ENCODE measurements at regions not wholly inside any gene's neighbourhood (a gene's known extent, or its start where the extent isn't known, plus 50 kb on each side); places are given as distances from the start of the nearest gene placed in this dataset.
A peak's percentile ranks its signal among the peaks of the same experiment; 100 is the strongest.
"Not testable (repeated sequence)": the region's sequence is repeated elsewhere in the genome, so short reads cannot be mapped to it uniquely, and the experiment has no call there.

GRCh38 chr2:234376229-234376628 lies 120.7 kb downstream of the ARL4C start:
- H3K27ac Mint-ChIP-seq, result no peak overlapping the region
- no peak for ATAC-seq (replicated peaks)

DNA sequence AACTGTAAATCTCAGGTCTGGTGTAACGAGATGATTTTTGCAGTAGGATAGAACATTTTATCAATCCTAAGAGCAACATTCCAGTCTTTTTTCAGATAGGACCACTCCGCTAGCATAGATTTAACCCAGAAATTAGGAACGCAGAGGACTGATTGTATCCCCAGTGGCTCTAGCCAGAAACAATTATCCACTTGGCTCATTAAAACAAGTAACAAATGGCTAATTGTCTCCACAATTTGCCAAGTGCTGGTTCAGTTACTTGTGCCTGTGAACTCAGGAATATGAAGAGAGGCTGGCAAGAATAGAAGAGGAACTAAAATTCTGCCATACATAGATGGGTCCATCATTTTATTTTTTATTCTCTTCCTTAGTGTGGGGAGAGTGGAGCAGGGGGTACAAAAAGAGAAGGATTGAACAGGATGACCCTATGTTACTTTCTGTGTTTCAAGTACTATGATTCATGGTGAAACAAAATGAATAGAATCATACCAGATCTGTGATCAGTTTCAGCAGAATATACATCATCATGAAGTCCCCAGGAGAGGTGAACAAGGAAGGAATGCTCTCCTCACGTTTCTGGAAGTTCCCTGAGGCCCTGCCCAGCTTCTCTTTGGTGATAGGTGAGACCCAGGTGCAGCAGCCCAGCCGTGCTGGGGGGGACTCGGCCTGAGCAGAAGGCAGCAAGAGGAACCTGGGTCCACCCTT lies 121.6 kb downstream of the ARL4C start:
- Mint-ChIP-seq H3K36me3 (no peaks in the 10 kb centered on the region), H3K27ac (no peak overlapping the region), H3K4me3 (no peak overlapping the region), H3K27me3 (peaks cover 18 to 24% of the 10 kb centered on the region in 2 donors), H3K9me3 (no peaks in the 10 kb centered on the region), H3K4me1 (peaks cover 0 to 5% of the 10 kb centered on the region in 2 donors)
- ATAC-seq (replicated peaks) (no peak), DNase-seq (no peak)

More at GRCh38 chr2:234376229-234376628, 120.7 kb downstream of the ARL4C start:
- Mint-ChIP-seq H3K4me1 (peaks cover 0 to 5% of the 10 kb centered on the region in 2 donors), H3K4me3 (no peak overlapping the region), H3K27me3 (peaks cover 18 to 23% of the 10 kb centered on the region in 2 donors), H3K9me3 (no peaks in the 10 kb centered on the region), H3K36me3 (no peaks in the 10 kb centered on the region)
- DNase-seq, result no peak

- Mint-ChIP-seq H3K9me3 (no peaks in the 10 kb centered on the region), H3K27ac (no peak overlapping the region), H3K4me1 (peaks cover 0 to 5% of the 10 kb centered on the region in 2 donors), H3K36me3 (no peaks in the 10 kb centered on the region), H3K27me3 (peaks cover 18 to 26% of the 10 kb centered on the region in 2 donors), H3K4me3 (no peak overlapping the region)
- DNase-seq (no peak), ATAC-seq (replicated peaks) (no peak)
Measured at GRCh38 chr2:234374736-234375135, 122.1 kb downstream of the ARL4C start.

- no peak for ATAC-seq (replicated peaks)
- H3K27ac Mint-ChIP-seq, result no peak overlapping the region
Measured at GRCh38 chr2:234374150-234374508, 122.8 kb downstream of the ARL4C start.

DNA sequence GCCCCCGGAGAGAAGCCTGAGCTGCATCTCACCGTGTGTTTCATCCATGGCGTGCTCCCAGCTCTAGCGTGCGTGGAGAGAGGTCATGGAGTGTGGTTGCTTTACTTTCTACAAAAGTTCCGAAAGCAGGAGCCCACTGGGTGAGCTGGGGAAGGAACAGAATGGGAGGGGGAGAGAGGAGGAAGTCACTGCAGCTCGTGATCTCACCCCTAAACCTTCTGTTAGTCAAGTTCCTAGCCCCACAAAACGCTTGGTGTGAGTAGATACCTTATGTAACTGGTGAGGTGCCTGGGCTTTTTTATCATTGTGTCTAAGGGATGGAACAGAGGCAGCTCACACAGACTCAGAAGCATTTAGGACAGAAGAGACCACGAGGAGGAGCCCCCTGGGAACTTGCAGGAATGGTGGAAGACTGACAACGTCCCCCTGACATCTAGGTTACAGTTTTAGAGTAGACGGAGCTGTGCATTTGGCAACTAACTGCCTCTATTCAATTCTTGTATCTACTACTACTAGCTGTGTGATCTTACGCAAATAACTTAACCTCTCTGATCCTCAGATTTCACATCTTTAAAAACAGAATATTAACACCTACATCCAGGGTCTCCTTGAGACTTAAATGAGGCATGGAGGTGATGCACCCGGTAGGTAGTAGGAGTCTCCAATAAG lies 123.3 kb downstream of the ARL4C start:
- H3K27ac Mint-ChIP-seq, result no peak overlapping the region
- H3K27me3 Mint-ChIP-seq, result peaks cover 18 to 22% of the 10 kb centered on the region in 2 donors
- DNase-seq (no peak), ATAC-seq (replicated peaks) (no peak)
- H3K36me3 Mint-ChIP-seq, result no peaks in the 10 kb centered on the region
- H3K9me3 Mint-ChIP-seq, result no peaks in the 10 kb centered on the region
- peaks cover 6 to 11% of the 10 kb centered on the region in 2 donors for H3K4me1 Mint-ChIP-seq
- no peak overlapping the region for H3K4me3 Mint-ChIP-seq

More at GRCh38 chr2:234374150-234374508, 122.8 kb downstream of the ARL4C start:
- Mint-ChIP-seq H3K27me3 (peaks cover 18 to 26% of the 10 kb centered on the region in 2 donors), H3K4me1 (peaks cover under 1 to 6% of the 10 kb centered on the region in 2 donors), H3K9me3 (no peaks in the 10 kb centered on the region), H3K4me3 (no peak overlapping the region), H3K36me3 (no peaks in the 10 kb centered on the region)
- DNase-seq, result no peak

- no peaks in the 10 kb centered on the region for H3K9me3 Mint-ChIP-seq
- DNase-seq (no peak), ATAC-seq (replicated peaks) (no peak)
- H3K27me3 Mint-ChIP-seq, result peaks cover 16 to 27% of the 10 kb centered on the region in 2 donors
- H3K36me3 Mint-ChIP-seq, result peaks cover 0 to 3% of the 10 kb centered on the region in 2 donors
- H3K4me3 Mint-ChIP-seq, result no peak overlapping the region
- H3K27ac Mint-ChIP-seq, result no peak overlapping the region
- H3K4me1 Mint-ChIP-seq, result peaks cover 11 to 16% of the 10 kb centered on the region in 2 donors
Measured at GRCh38 chr2:234373060-234373459, 123.8 kb downstream of the ARL4C start.

GRCh38 chr2:234372506-234372905 lies 124.4 kb downstream of the ARL4C start:
- peaks cover 0 to 3% of the 10 kb centered on the region in 2 donors for H3K36me3 Mint-ChIP-seq
- peaks cover 10 to 21% of the 10 kb centered on the region in 2 donors for H3K27me3 Mint-ChIP-seq
- H3K4me1 Mint-ChIP-seq, result peaks cover 11 to 18% of the 10 kb centered on the region in 2 donors
- no peaks in the 10 kb centered on the region for H3K9me3 Mint-ChIP-seq
- ATAC-seq (replicated peaks) (no peak), DNase-seq (no peak)
- H3K27ac Mint-ChIP-seq, result no peak overlapping the region
- no peak overlapping the region for H3K4me3 Mint-ChIP-seq

DNA sequence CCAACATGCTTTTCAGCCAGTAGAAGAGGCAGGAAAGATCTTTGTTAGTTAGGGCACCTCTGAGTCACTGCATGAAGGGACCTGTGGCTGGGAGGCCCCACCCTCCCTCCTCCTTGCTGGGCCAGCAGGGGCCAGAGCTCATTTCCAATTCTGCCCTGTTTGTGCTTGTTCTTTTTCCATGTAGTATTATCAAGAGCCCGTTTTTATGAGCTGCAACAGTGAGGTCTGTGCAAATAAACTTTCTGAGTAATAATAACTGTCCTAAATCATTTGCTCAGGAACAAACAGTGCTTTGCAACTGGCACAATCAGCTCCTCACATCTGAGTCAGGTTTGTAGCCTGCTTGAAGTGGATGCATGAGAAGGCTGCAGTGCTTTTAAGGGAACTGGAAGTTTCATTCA lies 128.0 kb downstream of the ARL4C start:
- Mint-ChIP-seq H3K27ac (peak overlapping the region; percentile 15), H3K9me3 (no peaks in the 10 kb centered on the region), H3K4me3 (no peak overlapping the region), H3K36me3 (peaks cover 0 to 3% of the 10 kb centered on the region in 2 donors), H3K27me3 (peaks cover 21 to 27% of the 10 kb centered on the region in 2 donors), H3K4me1 (peaks cover 12 to 18% of the 10 kb centered on the region in 2 donors)
- DNase-seq (no peak), ATAC-seq (replicated peaks) (peak; percentile 50 to 63)

GRCh38 chr2:234366891-234367290 lies 130.0 kb downstream of the ARL4C start:
- H3K36me3 Mint-ChIP-seq, result peaks cover 0 to 3% of the 10 kb centered on the region in 2 donors
- no peak for DNase-seq
- H3K4me3 Mint-ChIP-seq, result no peak overlapping the region
- H3K9me3 Mint-ChIP-seq, result no peaks in the 10 kb centered on the region
- H3K27ac Mint-ChIP-seq, result no peak overlapping the region
- peaks cover 28 to 33% of the 10 kb centered on the region in 2 donors for H3K27me3 Mint-ChIP-seq
- peaks cover 22 to 24% of the 10 kb centered on the region in 2 donors for H3K4me1 Mint-ChIP-seq
- ATAC-seq (replicated peaks), result no peak

GRCh38 chr2:234364661-234365060 lies 132.2 kb downstream of the ARL4C start:
- Mint-ChIP-seq H3K36me3 (peaks cover 0 to 3% of the 10 kb centered on the region in 2 donors), H3K27ac (no peak overlapping the region), H3K9me3 (peaks cover 0 to 4% of the 10 kb centered on the region in 2 donors), H3K4me1 (peaks cover 22 to 24% of the 10 kb centered on the region in 2 donors), H3K27me3 (peaks cover 43 to 44% of the 10 kb centered on the region in 2 donors), H3K4me3 (no peak overlapping the region)
- DNase-seq (no peak), ATAC-seq (replicated peaks) (no peak)

GRCh38 chr2:234363647-234364294 lies 133.1 kb downstream of the ARL4C start:
- Mint-ChIP-seq H3K27ac (no peak overlapping the region), H3K36me3 (peaks cover 0 to 8% of the 10 kb centered on the region in 2 donors), H3K4me1 (peaks cover 18 to 20% of the 10 kb centered on the region in 2 donors), H3K27me3 (peaks cover 43 to 53% of the 10 kb centered on the region in 2 donors), H3K9me3 (peaks cover 4 to 5% of the 10 kb centered on the region in 2 donors), H3K4me3 (no peak overlapping the region)
- ATAC-seq (replicated peaks) (no peak), DNase-seq (no peak)

- DNase-seq, result no peak
- H3K9me3 Mint-ChIP-seq, result peaks cover 4 to 10% of the 10 kb centered on the region in 2 donors
- no peak overlapping the region for H3K27ac Mint-ChIP-seq
- H3K4me3 Mint-ChIP-seq, result no peak overlapping the region
- H3K27me3 Mint-ChIP-seq, result peaks cover 42 to 54% of the 10 kb centered on the region in 2 donors
- H3K36me3 Mint-ChIP-seq, result peaks cover 0 to 12% of the 10 kb centered on the region in 2 donors
- H3K4me1 Mint-ChIP-seq, result peaks cover 11 to 13% of the 10 kb centered on the region in 2 donors
- no peak for ATAC-seq (replicated peaks)
Measured at GRCh38 chr2:234363011-234363487, 133.8 kb downstream of the ARL4C start.

GRCh38 chr2:234360313-234360975 lies 136.4 kb downstream of the ARL4C start:
- Mint-ChIP-seq H3K27me3 (peaks cover 41 to 57% of the 10 kb centered on the region in 2 donors), H3K9me3 (peaks cover 4 to 10% of the 10 kb centered on the region in 2 donors), H3K4me1 (peaks cover 17 to 18% of the 10 kb centered on the region in 2 donors), H3K36me3 (peaks cover 1 to 12% of the 10 kb centered on the region in 2 donors)
- not testable (repeated sequence) for ATAC-seq (replicated peaks); H3K27ac Mint-ChIP-seq; H3K4me3 Mint-ChIP-seq; DNase-seq

DNA sequence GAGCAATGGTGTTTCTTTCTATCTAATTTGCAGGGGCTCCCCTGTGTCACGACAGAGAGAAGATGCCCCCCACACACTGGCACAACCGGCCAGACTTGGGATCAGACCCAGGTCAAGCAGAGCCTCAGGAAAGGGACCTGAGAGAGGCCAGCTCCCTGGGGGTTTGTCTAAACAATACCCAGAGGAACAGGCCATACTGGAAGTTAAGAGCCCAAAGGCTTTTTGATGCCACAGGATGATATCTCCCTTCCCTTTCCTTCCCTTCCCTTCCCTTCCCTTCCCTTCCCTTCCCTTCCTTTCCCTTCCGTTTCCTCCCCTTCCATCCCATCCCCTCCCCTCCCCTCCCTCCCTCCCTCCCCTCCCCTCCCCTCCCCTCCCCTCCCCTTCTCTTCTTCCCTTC lies 139.2 kb downstream of the ARL4C start:
- Mint-ChIP-seq H3K27me3 (peaks cover 22 to 40% of the 10 kb centered on the region in 2 donors), H3K4me1 (peaks cover 15 to 18% of the 10 kb centered on the region in 2 donors), H3K27ac (no peak overlapping the region), H3K9me3 (peaks cover 8 to 12% of the 10 kb centered on the region in 2 donors), H3K4me3 (no peak overlapping the region), H3K36me3 (peaks cover 1 to 15% of the 10 kb centered on the region in 2 donors)
- ATAC-seq (replicated peaks) (no peak), DNase-seq (no peak)
